ENCODE measurements at regions not wholly inside any gene's neighbourhood (a gene's known extent, or its start where the extent isn't known, plus 50 kb on each side); places are given as distances from the start of the nearest gene placed in this dataset.
A peak's percentile ranks its signal among the peaks of the same experiment; 100 is the strongest.

- peak; percentile 82 for ATAC-seq
- TF ChIP-seq BACH2 (CRISPR knock-in tag; IDR thresholded peaks at IDR 0.05; ENCODE audit: borderline replicate concordance) (no peak), TCF4 (CRISPR knock-in tag; IDR thresholded peaks at IDR 0.05; ENCODE audit: borderline replicate concordance) (no peak), ZC3H10 (CRISPR knock-in tag; IDR thresholded peaks at IDR 0.05) (peak; percentile 49; the same call in 1 of the 2 replicates), TOX (CRISPR knock-in tag; IDR thresholded peaks at IDR 0.05; ENCODE audit: borderline replicate concordance) (peak; percentile 43; the same call in 1 of the 2 replicates)
Measured at GRCh38 chr3:99373088-99373845, 265.1 kb upstream of the COL8A1 start.

GRCh38 chr3:99366663-99367429, 271.5 kb upstream of the COL8A1 start:
- TF ChIP-seq ZFP3 (CRISPR knock-in tag; IDR thresholded peaks at IDR 0.05): no peak
- TF ChIP-seq ZNF70 (CRISPR knock-in tag; IDR thresholded peaks at IDR 0.05): no peak
- TF ChIP-seq ZNF565 (CRISPR knock-in tag; conservative IDR thresholded peaks at IDR 0.05; ENCODE audit: low read depth): no peak
- no peak for TF ChIP-seq ARNTL (CRISPR knock-in tag; IDR thresholded peaks at IDR 0.05; ENCODE audit: borderline replicate concordance, low read depth)
- no peak for TF ChIP-seq ESRRG (CRISPR knock-in tag; IDR thresholded peaks at IDR 0.05)
- no peak for TF ChIP-seq TOX (CRISPR knock-in tag; IDR thresholded peaks at IDR 0.05; ENCODE audit: borderline replicate concordance)
- TF ChIP-seq ZNF8 (CRISPR knock-in tag; IDR thresholded peaks at IDR 0.05): no peak
- TF ChIP-seq PPARA (CRISPR knock-in tag; IDR thresholded peaks at IDR 0.05; ENCODE audit: borderline replicate concordance): no peak
- no peak for TF ChIP-seq SNAI2 (CRISPR knock-in tag; IDR thresholded peaks at IDR 0.05)
- TF ChIP-seq CSDC2 (CRISPR knock-in tag; IDR thresholded peaks at IDR 0.05): no peak
- no peak for TF ChIP-seq PATZ1 (CRISPR knock-in tag; IDR thresholded peaks at IDR 0.05; ENCODE audit: borderline replicate concordance)
- TF ChIP-seq ZFP30 (CRISPR knock-in tag; IDR thresholded peaks at IDR 0.05): no peak
- no peak for ATAC-seq

- ATAC-seq: no peak
- TF ChIP-seq ARNTL (CRISPR knock-in tag; IDR thresholded peaks at IDR 0.05; ENCODE audit: borderline replicate concordance, low read depth) (no peak), ESRRG (CRISPR knock-in tag; IDR thresholded peaks at IDR 0.05) (no peak), ZFP30 (CRISPR knock-in tag; IDR thresholded peaks at IDR 0.05) (no peak), ZNF8 (CRISPR knock-in tag; IDR thresholded peaks at IDR 0.05) (no peak), TSHZ2 (CRISPR knock-in tag; IDR thresholded peaks at IDR 0.05) (no peak), SNAI2 (CRISPR knock-in tag; IDR thresholded peaks at IDR 0.05) (no peak), TCF4 (CRISPR knock-in tag; IDR thresholded peaks at IDR 0.05; ENCODE audit: borderline replicate concordance) (no peak), ZC3H10 (CRISPR knock-in tag; IDR thresholded peaks at IDR 0.05) (no peak), CSDC2 (CRISPR knock-in tag; IDR thresholded peaks at IDR 0.05) (no peak), ISL1 (CRISPR knock-in tag; IDR thresholded peaks at IDR 0.05) (no peak), ZNF565 (CRISPR knock-in tag; conservative IDR thresholded peaks at IDR 0.05; ENCODE audit: low read depth) (no peak)
Measured at GRCh38 chr3:99365979-99366378, 272.4 kb upstream of the COL8A1 start.

GRCh38 chr3:99365396-99365795, 273.0 kb upstream of the COL8A1 start:
- ATAC-seq: no peak
- TF ChIP-seq ESRRG (CRISPR knock-in tag; IDR thresholded peaks at IDR 0.05): no peak
- no peak for TF ChIP-seq ZC3H10 (CRISPR knock-in tag; IDR thresholded peaks at IDR 0.05)
- no peak for TF ChIP-seq ARNTL (CRISPR knock-in tag; IDR thresholded peaks at IDR 0.05; ENCODE audit: borderline replicate concordance, low read depth)
- TF ChIP-seq ZNF70 (CRISPR knock-in tag; IDR thresholded peaks at IDR 0.05): no peak
- no peak for TF ChIP-seq OSR1 (CRISPR knock-in tag; IDR thresholded peaks at IDR 0.05)
- no peak for TF ChIP-seq ZFP30 (CRISPR knock-in tag; IDR thresholded peaks at IDR 0.05)
- no peak for TF ChIP-seq ZFP3 (CRISPR knock-in tag; IDR thresholded peaks at IDR 0.05)
- TF ChIP-seq ZNF8 (CRISPR knock-in tag; IDR thresholded peaks at IDR 0.05): no peak
- TF ChIP-seq CSDC2 (CRISPR knock-in tag; IDR thresholded peaks at IDR 0.05): no peak

GRCh38 chr3:99357131-99357530, 281.3 kb upstream of the COL8A1 start:
- no peak for ATAC-seq
- TF ChIP-seq ZFP30 (CRISPR knock-in tag; IDR thresholded peaks at IDR 0.05): no peak
- TF ChIP-seq ZNF8 (CRISPR knock-in tag; IDR thresholded peaks at IDR 0.05): no peak
- no peak for TF ChIP-seq TCF4 (CRISPR knock-in tag; IDR thresholded peaks at IDR 0.05; ENCODE audit: borderline replicate concordance)
- no peak for TF ChIP-seq ZNF70 (CRISPR knock-in tag; IDR thresholded peaks at IDR 0.05)
- no peak for TF ChIP-seq PPARA (CRISPR knock-in tag; IDR thresholded peaks at IDR 0.05; ENCODE audit: borderline replicate concordance)
- TF ChIP-seq SNAI2 (CRISPR knock-in tag; IDR thresholded peaks at IDR 0.05): no peak
- no peak for TF ChIP-seq OSR1 (CRISPR knock-in tag; IDR thresholded peaks at IDR 0.05)
- no peak for TF ChIP-seq ZNF565 (CRISPR knock-in tag; conservative IDR thresholded peaks at IDR 0.05; ENCODE audit: low read depth)
- TF ChIP-seq ZC3H10 (CRISPR knock-in tag; IDR thresholded peaks at IDR 0.05): no peak
- no peak for TF ChIP-seq CSDC2 (CRISPR knock-in tag; IDR thresholded peaks at IDR 0.05)
- no peak for TF ChIP-seq ZFP3 (CRISPR knock-in tag; IDR thresholded peaks at IDR 0.05)
- TF ChIP-seq TSHZ2 (CRISPR knock-in tag; IDR thresholded peaks at IDR 0.05): no peak
- no peak for TF ChIP-seq ESRRG (CRISPR knock-in tag; IDR thresholded peaks at IDR 0.05)
- no peak for TF ChIP-seq BACH2 (CRISPR knock-in tag; IDR thresholded peaks at IDR 0.05; ENCODE audit: borderline replicate concordance)
- TF ChIP-seq PATZ1 (CRISPR knock-in tag; IDR thresholded peaks at IDR 0.05; ENCODE audit: borderline replicate concordance): no peak

Measured in SK-N-SH treated with all-trans-retinoic acid at 6 μM for 48 hours (cell line).